Panc1 (cell line): ENCODE measurements at regions not wholly inside any gene's neighbourhood (a gene's known extent, or its start where the extent isn't known, plus 50 kb on each side); places are given as distances from the start of the nearest gene placed in this dataset.
A peak's percentile ranks its signal among the peaks of the same experiment; 100 is the strongest.

Source experiments
- ATAC-seq: fragments of 200-7000 bp; cut with Tn5 transposase; 2 replicates; pipeline ENCODE4 v1.9.1; 2020; ENCODE audit warnings: mild to moderate bottlenecking, moderate library complexity
- BruUV-seq: library from RNA; stranded (reverse); fragments of 400-500 nt; replicated peaks from 2 replicates; lab custom pipeline; 2021; lab: Mats Ljungman, UMichigan
- CTCF ChIA-PET: fragments of 300-600 bp; sonication (Branson Sonifier 250); formaldehyde crosslinking; loops from one replicate; lab custom pipeline; 2022; ENCODE audit warnings: antibody characterized with exemption; lab: Charles Lee
- POLR2A ChIA-PET: fragments of 300-600 bp; sonication (Branson Sonifier 250); formaldehyde crosslinking; loops from one replicate; lab custom pipeline; 2022; ENCODE audit warnings: antibody characterized with exemption; lab: Charles Lee
- DNase-seq: peaks from one replicate; pipeline ENCODE4 v3.0.0-alpha.2; 2010; ENCODE audit warnings: low read depth, low spot score
- H3K27ac ChIP-seq: 2 replicates; pipeline ENCODE4 v1.5.1; 2011; ENCODE audit warnings: mild to moderate bottlenecking, low read length, inconsistent platforms
- H3K27me3 ChIP-seq: fragments of 200-500 bp; sonication (Bioruptor generic); 2 replicates; pipeline ENCODE4 v1.6.0; 2014; ENCODE audit warnings: low read length, inconsistent platforms; ENCODE audit not compliant: control insufficient read depth, insufficient read depth
- H3K36me3 ChIP-seq: fragments of 200-500 bp; sonication (Bioruptor generic); 2 replicates; pipeline ENCODE4 v1.5.1; 2014; ENCODE audit warnings: inconsistent platforms, mild to moderate bottlenecking, low read length, moderate library complexity; ENCODE audit not compliant: control insufficient read depth, insufficient read depth
- H3K4me1 ChIP-seq: 2 replicates; pipeline ENCODE4 v1.5.1; 2011; ENCODE audit warnings: inconsistent platforms, mild to moderate bottlenecking, low read length, moderate library complexity; ENCODE audit not compliant: control insufficient read depth, insufficient read depth
- H3K4me3 ChIP-seq, 2 experiments: 2 replicates each; pipeline ENCODE4 v1.5.1; 2011 to 2012; ENCODE audit warnings: low read depth in 2 of 2, low read length in 2 of 2, mild to moderate bottlenecking in 2 of 2, inconsistent platforms in 1 of 2, moderate library complexity in 1 of 2
- H3K9me3 ChIP-seq: fragments of 200-500 bp; sonication (Bioruptor generic); 2 replicates; pipeline ENCODE4 v1.5.1; 2014; ENCODE audit warnings: low read depth, mild to moderate bottlenecking, inconsistent platforms, low read length, moderate library complexity; ENCODE audit not compliant: control insufficient read depth, insufficient read depth
- CTCF ChIP-seq: fragments of 450-650 bp; IDR thresholded peaks from 2 replicates; pipeline ENCODE4 v1.5.1; 2017; ENCODE audit warnings: mild to moderate bottlenecking
- POLR2AphosphoS5 ChIP-seq: IDR thresholded peaks from 2 replicates; pipeline ENCODE4 v1.6.1; 2012; ENCODE audit warnings: mild to moderate bottlenecking, low read depth, low read length, moderate library complexity
- SIN3A ChIP-seq: IDR thresholded peaks from 2 replicates; pipeline ENCODE4 v1.6.1; 2012; ENCODE audit warnings: low read depth, mild to moderate bottlenecking, low read length, moderate library complexity, borderline replicate concordance; ENCODE audit not compliant: insufficient read depth
- TCF7L2 ChIP-seq: IDR thresholded peaks from 2 replicates; pipeline ENCODE4 v1.6.1; 2011; ENCODE audit warnings: mild to moderate bottlenecking, low read depth, low read length, inconsistent platforms
- in situ Hi-C: cut with HindIII; loops from 2 replicates; pipeline ENCODE4 v1.10.0; 2016; ENCODE audit warnings: low sequenced_read_pairs, low pct_unique_long_range_greater_than_20kb
- intact Hi-C: fragments of 100-400 bp; cut with micrococcal nuclease; formaldehyde crosslinking; loops from one replicate; pipeline ENCODE4 v1.10.0; 2022; ENCODE audit not compliant: unreplicated experiment
- TF ChIP-seq, protein P1 (sequence below), 2 experiments: IDR thresholded peaks; 2 replicates each; pipeline ENCODE4 v1.6.1; 2011 to 2012; ENCODE audit warnings: low read depth in 2 of 2, control low read depth in 1 of 2, low read length in 1 of 2, mild to moderate bottlenecking in 1 of 2, moderate library complexity in 1 of 2; ENCODE audit not compliant: insufficient read depth in 1 of 2

DNA sequence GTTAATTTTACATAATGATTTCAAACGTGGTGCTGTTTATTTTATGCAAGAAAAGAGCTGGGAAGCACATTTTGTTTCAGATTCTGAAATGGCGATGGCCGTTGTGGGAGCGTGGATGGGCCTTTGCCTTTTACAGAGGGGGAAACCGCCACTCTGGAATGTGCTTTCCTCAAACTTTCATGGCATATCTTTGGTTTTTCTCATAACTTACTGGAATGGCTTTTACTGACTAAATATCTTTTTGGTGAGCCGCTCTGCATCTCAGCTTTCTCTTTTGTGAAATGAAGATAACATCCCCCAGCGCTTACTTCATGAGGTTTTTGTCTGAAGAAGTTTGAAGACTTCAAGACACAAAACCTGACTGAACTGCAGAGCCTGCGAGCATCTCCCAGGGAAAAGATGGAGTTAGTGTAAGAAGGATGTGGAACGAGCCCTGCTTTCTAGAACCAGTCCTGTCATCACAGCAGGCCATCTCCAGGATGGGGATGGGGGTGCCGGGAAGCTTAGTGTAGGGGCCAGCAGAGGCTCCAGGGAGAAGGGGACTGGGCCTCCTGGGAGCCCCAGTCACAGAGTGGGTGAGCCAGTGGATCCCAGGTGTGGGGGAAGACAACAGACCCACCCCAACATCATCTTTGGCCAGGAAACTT, 61.8 kb upstream of the TIAM2 start:
- intact Hi-C loops: no loop called here
- Histone ChIP-seq H3K27ac (no peak overlapping the region), H3K4me3 (no peak overlapping the region), H3K4me1 (peaks cover 16% of the 10 kb centered on the region; the same call in 1 of the 2 replicates), H3K36me3 (no peaks in the 10 kb centered on the region), H3K27me3 (no peaks in the 10 kb centered on the region), H3K9me3 (no peaks in the 10 kb centered on the region)
- POLR2A ChIA-PET: no interaction called here
- BruUV-seq: no TSS peak
- CTCF ChIA-PET: interaction anchor here (0.6 kb wide), 1 partner anchor 170 kb away, joined by 3 read pairs; no protein-coding TSS in a partner anchor
- in situ Hi-C loops: no loop called here
- TF ChIP-seq SIN3A (no peak), TCF7L2 (no peak), POLR2AphosphoS5 (no peak), CTCF (no peak)
- TF ChIP-seq, protein P1, sequence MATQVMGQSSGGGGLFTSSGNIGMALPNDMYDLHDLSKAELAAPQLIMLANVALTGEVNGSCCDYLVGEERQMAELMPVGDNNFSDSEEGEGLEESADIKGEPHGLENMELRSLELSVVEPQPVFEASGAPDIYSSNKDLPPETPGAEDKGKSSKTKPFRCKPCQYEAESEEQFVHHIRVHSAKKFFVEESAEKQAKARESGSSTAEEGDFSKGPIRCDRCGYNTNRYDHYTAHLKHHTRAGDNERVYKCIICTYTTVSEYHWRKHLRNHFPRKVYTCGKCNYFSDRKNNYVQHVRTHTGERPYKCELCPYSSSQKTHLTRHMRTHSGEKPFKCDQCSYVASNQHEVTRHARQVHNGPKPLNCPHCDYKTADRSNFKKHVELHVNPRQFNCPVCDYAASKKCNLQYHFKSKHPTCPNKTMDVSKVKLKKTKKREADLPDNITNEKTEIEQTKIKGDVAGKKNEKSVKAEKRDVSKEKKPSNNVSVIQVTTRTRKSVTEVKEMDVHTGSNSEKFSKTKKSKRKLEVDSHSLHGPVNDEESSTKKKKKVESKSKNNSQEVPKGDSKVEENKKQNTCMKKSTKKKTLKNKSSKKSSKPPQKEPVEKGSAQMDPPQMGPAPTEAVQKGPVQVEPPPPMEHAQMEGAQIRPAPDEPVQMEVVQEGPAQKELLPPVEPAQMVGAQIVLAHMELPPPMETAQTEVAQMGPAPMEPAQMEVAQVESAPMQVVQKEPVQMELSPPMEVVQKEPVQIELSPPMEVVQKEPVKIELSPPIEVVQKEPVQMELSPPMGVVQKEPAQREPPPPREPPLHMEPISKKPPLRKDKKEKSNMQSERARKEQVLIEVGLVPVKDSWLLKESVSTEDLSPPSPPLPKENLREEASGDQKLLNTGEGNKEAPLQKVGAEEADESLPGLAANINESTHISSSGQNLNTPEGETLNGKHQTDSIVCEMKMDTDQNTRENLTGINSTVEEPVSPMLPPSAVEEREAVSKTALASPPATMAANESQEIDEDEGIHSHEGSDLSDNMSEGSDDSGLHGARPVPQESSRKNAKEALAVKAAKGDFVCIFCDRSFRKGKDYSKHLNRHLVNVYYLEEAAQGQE (IDR thresholded peaks at IDR 0.05; ENCODE audit: insufficient read depth in 1 of 2, low read depth in 2 of 2, low read length in 1 of 2): no peak
- ATAC-seq (no peak), DNase-seq (no peak)

DNA sequence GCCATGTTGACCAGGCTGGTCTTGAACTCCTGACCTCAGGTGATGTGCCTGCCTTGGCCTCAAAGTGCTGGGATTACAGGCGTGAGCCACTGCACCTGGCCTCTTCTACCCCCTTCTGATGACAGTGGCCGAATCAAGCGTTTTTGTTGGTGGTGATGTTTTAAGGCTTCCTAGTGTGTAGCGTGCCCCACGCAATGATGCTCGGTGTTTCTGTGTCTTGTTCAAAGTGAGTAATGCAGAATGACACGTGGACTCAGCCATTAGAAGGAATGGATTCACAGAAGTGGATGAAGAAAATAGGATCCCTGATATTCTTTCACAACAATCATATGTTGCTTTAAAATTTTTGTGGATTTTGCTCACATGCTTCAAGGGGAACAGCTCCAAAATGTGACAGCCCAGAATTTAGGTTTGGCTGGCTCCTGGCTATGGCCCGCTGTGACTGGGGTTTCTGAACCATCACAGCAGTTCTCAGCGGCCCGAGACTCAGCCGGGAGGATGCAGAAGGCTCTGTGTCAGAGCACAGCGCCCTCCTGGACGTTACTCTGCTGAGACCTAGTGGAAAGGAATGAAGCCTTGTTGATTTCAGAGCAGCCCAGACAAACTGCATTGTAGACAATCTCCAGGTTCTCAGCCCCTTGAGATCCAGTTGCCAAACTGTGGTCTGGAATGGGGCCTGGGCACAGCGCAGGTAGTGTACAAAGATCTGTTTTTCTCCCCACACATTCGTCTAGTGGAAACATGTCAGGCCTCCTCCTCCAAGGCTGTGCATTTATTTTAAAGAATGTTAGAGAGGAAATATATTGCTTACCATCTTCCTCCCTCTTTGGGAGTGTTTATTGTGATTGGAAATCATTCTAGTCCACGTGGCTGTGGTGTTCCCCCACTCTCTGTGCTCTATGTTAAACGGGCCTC, 57.6 kb upstream of the TIAM2 start:
- CTCF ChIA-PET: no interaction called here
- peak; percentile 53; the same call in 1 of the 2 replicates for ATAC-seq

More for the DNA sequence above, 57.6 kb upstream of the TIAM2 start:
- in situ Hi-C loops (no loop called here), intact Hi-C loops (no loop called here)
- peaks cover 11% of the 10 kb centered on the region; the same call in 1 of the 2 replicates for H3K4me1 ChIP-seq
- H3K27ac ChIP-seq: peak overlapping the region; percentile 18; the same call in 1 of the 2 replicates
- POLR2A ChIA-PET: no interaction called here
- H3K27me3 ChIP-seq: no peaks in the 10 kb centered on the region
- TF ChIP-seq POLR2AphosphoS5 (no peak), SIN3A (no peak), CTCF (no peak), TCF7L2 (no peak)
- TF ChIP-seq, protein P1 (IDR thresholded peaks at IDR 0.05; ENCODE audit: insufficient read depth in 1 of 2, low read depth in 2 of 2, low read length in 1 of 2): no peak
- no peak overlapping the region for H3K4me3 ChIP-seq
- no peaks in the 10 kb centered on the region for H3K9me3 ChIP-seq
- no peaks in the 10 kb centered on the region for H3K36me3 ChIP-seq
- no peak for DNase-seq
- no TSS peak for BruUV-seq
